ACC112 (cell line): ENCODE measurements at regions not wholly inside any gene's neighbourhood (a gene's known extent, or its start where the extent isn't known, plus 50 kb on each side); places are given as distances from the start of the nearest gene placed in this dataset.

Experiments
- H2AFZ ChIP-seq: fragments of 200-600 bp; sonication (generic); one replicate; pipeline ENCODE4 v1.6.0; 2017; ENCODE audit warnings: antibody characterized with exemption, low read length; ENCODE audit not compliant: unreplicated experiment
- H3K27ac ChIP-seq: fragments of 200-600 bp; sonication (generic); 2 replicates; pipeline ENCODE4 v1.5.1; 2014; ENCODE audit warnings: low read depth, mild to moderate bottlenecking, antibody characterized with exemption, low read length, moderate library complexity
- H3K27me3 ChIP-seq: fragments of 200-600 bp; sonication (generic); 2 replicates; pipeline ENCODE4 v1.6.1; 2014; ENCODE audit warnings: mild to moderate bottlenecking, antibody characterized with exemption, low read length, moderate library complexity, mixed read lengths; ENCODE audit not compliant: insufficient read depth
- H3K36me3 ChIP-seq: fragments of 200-600 bp; sonication (generic); 2 replicates; pipeline ENCODE4 v1.6.1; 2016; ENCODE audit warnings: mild to moderate bottlenecking, antibody characterized with exemption, low read length, moderate library complexity, mixed read lengths; ENCODE audit not compliant: insufficient read depth
- H3K4me1 ChIP-seq: fragments of 200-600 bp; sonication (generic); one replicate; pipeline ENCODE4 v1.6.1; 2016; ENCODE audit warnings: low read length, mixed read lengths; ENCODE audit not compliant: insufficient read depth, unreplicated experiment, control insufficient read depth
- H3K4me3 ChIP-seq: fragments of 200-600 bp; sonication (generic); 2 replicates; pipeline ENCODE4 v1.5.1; 2014; ENCODE audit warnings: mild to moderate bottlenecking, low read depth, low read length
- H3K79me2 ChIP-seq: fragments of 200-600 bp; sonication (generic); one replicate; pipeline ENCODE4 v1.6.0; 2016; ENCODE audit warnings: low read length; ENCODE audit not compliant: control insufficient read depth, unreplicated experiment, insufficient read depth

- no peaks in the 10 kb centered on the region for H3K4me1 ChIP-seq
- no peak overlapping the region for H3K27ac ChIP-seq
- H2AFZ ChIP-seq: no peak overlapping the region
- H3K79me2 ChIP-seq: no peaks in the 10 kb centered on the region
- H3K27me3 ChIP-seq: no peaks in the 10 kb centered on the region
- H3K4me3 ChIP-seq: no peak overlapping the region
- no peaks in the 10 kb centered on the region for H3K36me3 ChIP-seq
Measured at GRCh38 chr13:107883561-107884175, 331.7 kb downstream of the LIG4 start.

GRCh38 chr13:107882708-107883560 is 332.4 kb downstream of the LIG4 start:
- Histone ChIP-seq H3K4me3 (no peak overlapping the region), H3K4me1 (no peaks in the 10 kb centered on the region), H3K27me3 (no peaks in the 10 kb centered on the region), H3K79me2 (no peaks in the 10 kb centered on the region), H2AFZ (no peak overlapping the region), H3K27ac (no peak overlapping the region), H3K36me3 (no peaks in the 10 kb centered on the region)

- no peak overlapping the region for H3K27ac ChIP-seq
- no peak overlapping the region for H3K4me3 ChIP-seq
- H3K27me3 ChIP-seq: no peaks in the 10 kb centered on the region
- no peaks in the 10 kb centered on the region for H3K36me3 ChIP-seq
- H3K4me1 ChIP-seq: no peaks in the 10 kb centered on the region
- no peaks in the 10 kb centered on the region for H3K79me2 ChIP-seq
- no peak overlapping the region for H2AFZ ChIP-seq
Measured at GRCh38 chr13:107881362-107881761, 334.0 kb downstream of the LIG4 start.

- Histone ChIP-seq H3K27ac (no peak overlapping the region), H3K79me2 (no peaks in the 10 kb centered on the region), H2AFZ (no peak overlapping the region), H3K27me3 (no peaks in the 10 kb centered on the region), H3K36me3 (no peaks in the 10 kb centered on the region), H3K4me1 (no peaks in the 10 kb centered on the region), H3K4me3 (no peak overlapping the region)
Measured at GRCh38 chr13:107874456-107874855, 340.9 kb downstream of the LIG4 start.

- no peak overlapping the region for H2AFZ ChIP-seq
- no peaks in the 10 kb centered on the region for H3K36me3 ChIP-seq
- H3K4me1 ChIP-seq: no peaks in the 10 kb centered on the region
- H3K27ac ChIP-seq: no peak overlapping the region
- H3K27me3 ChIP-seq: no peaks in the 10 kb centered on the region
- H3K4me3 ChIP-seq: no peak overlapping the region
- H3K79me2 ChIP-seq: no peaks in the 10 kb centered on the region
Measured at GRCh38 chr13:107873926-107874325, 341.4 kb downstream of the LIG4 start.

- no peak overlapping the region for H2AFZ ChIP-seq
- H3K4me3 ChIP-seq: no peak overlapping the region
- H3K27ac ChIP-seq: no peak overlapping the region
- no peaks in the 10 kb centered on the region for H3K27me3 ChIP-seq
- H3K4me1 ChIP-seq: no peaks in the 10 kb centered on the region
- H3K36me3 ChIP-seq: no peaks in the 10 kb centered on the region
- H3K79me2 ChIP-seq: no peaks in the 10 kb centered on the region
Measured at GRCh38 chr13:107870400-107870799, 344.9 kb downstream of the LIG4 start.

GRCh38 chr13:107867701-107868661 is 347.4 kb downstream of the LIG4 start:
- Histone ChIP-seq H3K27ac (no peak overlapping the region), H2AFZ (peak overlapping the region; percentile 97), H3K36me3 (no peaks in the 10 kb centered on the region), H3K27me3 (no peaks in the 10 kb centered on the region), H3K79me2 (peaks cover 15% of the 10 kb centered on the region), H3K4me1 (peaks cover 6% of the 10 kb centered on the region), H3K4me3 (peak overlapping the region; percentile 95)

- peak overlapping the region; percentile 97 for H2AFZ ChIP-seq
- H3K27ac ChIP-seq: no peak overlapping the region
- H3K4me1 ChIP-seq: peaks cover 6% of the 10 kb centered on the region
Measured at GRCh38 chr13:107866941-107867623, 348.3 kb downstream of the LIG4 start.

GRCh38 chr13:107866032-107866940 is 349.1 kb downstream of the LIG4 start:
- H2AFZ ChIP-seq: peak overlapping the region; percentile 78
- H3K4me3 ChIP-seq: peak overlapping the region; percentile 95

More at GRCh38 chr13:107866941-107867623, 348.3 kb downstream of the LIG4 start:
- no peaks in the 10 kb centered on the region for H3K27me3 ChIP-seq
- H3K36me3 ChIP-seq: no peaks in the 10 kb centered on the region
- H3K4me3 ChIP-seq: peak overlapping the region; percentile 95
- peaks cover 15% of the 10 kb centered on the region for H3K79me2 ChIP-seq

More at GRCh38 chr13:107866032-107866940, 349.1 kb downstream of the LIG4 start:
- Histone ChIP-seq H3K4me1 (peaks cover 6% of the 10 kb centered on the region), H3K79me2 (peaks cover 15% of the 10 kb centered on the region), H3K36me3 (no peaks in the 10 kb centered on the region), H3K27me3 (no peaks in the 10 kb centered on the region), H3K27ac (no peak overlapping the region)
